NCI-H2029 treated with DMSO at 0.1 percent for 48 hours (cell line): ENCODE measurements at regions not wholly inside any gene's neighbourhood (a gene's known extent, or its start where the extent isn't known, plus 50 kb on each side); places are given as distances from the start of the nearest gene placed in this dataset.

Experiments used
- DNase-seq: peaks from one replicate; lab custom pipeline; 2025; lab: John Stamatoyannopoulos, UW

DNA sequence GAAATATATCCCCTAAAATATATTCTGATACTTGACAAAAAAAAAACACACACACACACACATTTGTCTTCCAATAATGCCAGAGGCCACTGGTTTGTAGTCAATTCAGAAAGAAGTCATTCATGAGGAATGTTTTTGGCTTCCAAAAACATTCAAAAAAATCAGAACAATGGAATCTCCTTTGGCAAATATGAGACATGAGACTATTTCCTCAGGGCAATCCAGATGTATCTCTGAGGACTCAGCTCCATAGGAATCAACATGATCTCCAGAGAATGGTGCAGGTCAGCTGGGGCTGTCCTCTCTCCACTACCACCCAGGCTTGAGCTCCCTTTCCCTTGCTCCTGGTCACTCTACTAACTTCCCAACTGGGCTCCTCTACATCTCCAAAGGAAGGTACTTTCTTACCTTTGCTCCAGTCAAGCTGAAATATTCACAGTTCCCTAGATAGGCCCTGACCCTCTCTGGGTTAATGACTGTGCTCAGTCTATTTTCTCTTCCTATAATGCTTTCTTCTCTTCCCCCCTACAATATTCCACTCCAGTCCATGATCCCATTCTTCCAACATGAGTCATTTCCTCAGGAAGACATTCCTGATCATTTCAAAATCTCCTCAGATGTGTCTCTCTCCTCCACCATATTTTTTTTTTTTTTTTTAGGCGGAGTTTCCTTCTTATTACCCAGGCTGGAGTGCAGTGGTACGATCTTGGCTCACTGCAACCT, 145.3 kb downstream of the C1D start:
- DNase-seq: no peak

DNA sequence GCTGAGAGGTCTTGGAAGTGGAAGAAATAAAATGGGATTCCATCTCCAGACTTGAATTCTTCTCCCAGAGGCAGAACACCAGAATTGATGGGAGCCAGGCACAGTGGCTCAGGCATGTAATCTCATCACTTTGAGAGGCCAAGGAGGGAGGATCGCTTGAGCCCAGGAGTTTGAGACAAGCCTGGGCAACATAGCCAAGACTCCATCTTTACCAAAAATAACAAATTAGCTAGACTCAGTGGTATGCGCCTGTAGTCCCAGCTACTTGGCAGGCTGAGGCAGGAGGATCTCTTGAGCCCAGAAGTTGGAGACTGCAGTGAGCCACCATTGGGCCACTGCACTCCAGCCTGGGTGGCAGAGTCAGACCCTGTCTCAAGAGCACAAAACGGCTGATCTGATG, 144.3 kb downstream of the C1D start:
- DNase-seq: no peak

DNA sequence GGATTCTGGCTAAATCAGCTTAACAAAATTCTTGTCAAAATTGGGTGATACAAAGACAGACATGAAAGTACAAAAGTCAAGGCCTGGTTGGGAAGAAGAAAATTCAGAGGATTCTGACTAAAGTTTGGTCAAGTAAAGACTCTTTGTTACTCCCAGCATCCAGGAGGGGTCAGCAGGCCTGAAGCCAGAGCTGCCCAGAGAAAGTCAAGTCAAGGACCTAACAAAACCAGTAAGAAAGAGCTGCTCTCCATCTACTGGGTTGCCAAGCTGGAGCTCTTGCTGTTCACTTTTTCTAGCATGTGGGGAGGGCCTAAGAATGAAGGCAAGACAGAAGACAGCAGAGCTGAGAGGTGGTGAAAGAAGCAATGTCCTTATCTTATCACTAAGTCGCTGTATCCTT, 143.3 kb downstream of the C1D start:
- DNase-seq: no peak

DNA sequence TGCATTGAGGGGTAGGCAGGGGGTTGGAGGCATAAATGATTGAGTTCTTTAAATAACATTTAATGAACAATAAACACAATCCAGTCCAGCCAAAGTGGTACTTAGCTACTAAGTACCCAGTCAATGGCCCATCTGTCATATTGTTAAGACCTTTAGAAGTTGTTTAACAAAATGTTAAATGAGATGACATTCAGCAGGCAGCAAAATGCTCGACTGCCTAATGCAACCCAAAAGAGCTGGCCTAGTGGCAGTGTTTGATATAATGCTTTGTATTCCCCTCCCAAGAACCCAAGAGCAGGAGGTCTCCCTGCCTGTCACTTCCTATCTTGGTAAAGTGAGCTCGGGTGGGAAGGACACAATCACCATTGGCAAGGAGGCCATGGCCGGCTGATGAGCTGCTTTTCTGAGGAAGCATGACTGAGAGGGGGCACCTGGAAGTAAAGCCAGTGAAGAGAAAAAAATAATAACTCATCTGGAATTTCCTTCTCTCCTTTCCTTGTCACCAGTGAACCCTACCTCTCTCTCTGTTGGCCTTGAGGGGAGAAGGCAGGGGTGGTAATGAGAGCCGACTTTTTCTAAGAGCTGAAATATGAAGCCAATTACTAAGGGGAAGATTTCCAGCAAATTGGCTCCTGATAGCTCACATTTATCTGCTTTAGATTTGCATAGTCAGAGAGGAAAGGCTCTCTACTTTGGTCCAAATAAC, 140.6 kb downstream of the C1D start:
- DNase-seq: peak; percentile 54

DNA sequence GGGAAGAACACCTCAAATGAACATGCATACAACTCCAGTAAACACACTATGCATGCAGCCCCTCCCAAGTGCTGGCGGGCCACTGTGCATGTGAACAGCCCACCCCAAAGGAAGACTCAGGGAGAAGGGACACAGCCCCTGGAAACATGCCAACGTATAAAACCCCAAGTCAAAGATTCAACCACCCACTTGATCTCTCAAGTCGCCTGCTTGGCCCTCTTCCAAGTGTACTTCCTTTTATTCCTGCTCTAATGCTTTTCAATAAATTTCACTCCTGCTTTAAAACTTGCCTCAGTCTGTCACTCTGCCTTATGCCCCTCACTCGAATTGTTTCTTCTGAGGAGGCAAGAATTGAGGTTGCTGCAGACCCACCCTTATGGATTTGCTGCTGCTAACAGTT, 139.1 kb downstream of the C1D start:
- peak; percentile 22 for DNase-seq

DNA sequence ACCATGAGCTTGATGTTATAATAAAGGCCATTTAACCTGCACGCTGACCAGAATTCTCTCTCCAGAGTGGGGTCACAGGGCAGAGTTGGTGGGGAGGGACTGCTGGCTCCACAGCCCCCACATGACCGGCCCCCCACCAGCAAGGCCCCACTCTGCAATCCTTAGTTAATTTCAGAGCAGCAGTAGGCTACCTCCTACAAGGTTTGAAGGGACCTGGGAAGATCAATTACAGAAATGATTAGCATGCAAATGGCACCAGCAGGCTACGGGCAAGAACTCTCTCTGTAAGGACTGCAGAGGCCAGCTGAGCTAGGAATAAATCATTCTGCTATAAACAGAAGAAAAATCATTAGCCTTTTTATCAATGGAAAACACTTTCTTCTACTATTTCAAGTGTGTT, 135.3 kb downstream of the C1D start:
- no peak for DNase-seq

DNA sequence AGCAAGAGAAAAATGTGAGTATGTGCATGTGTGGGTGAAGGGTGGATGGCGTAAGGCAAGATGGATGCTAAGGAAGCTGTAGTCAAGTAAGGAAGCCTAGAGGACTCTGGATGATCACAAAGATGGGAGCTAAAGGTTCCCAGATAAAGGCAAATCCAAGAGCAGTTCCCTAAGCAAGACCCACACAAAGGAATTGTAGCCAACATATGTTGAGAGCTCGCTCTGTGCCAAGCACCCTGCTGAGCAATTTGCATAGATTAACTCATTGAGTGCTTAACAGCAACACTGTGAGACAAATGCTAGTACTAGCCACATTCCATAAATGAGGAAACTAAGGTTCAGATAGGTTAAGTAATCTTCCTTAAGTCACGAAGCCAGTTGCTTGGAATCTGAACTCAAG, 132.6 kb downstream of the C1D start:
- no peak for DNase-seq

DNA sequence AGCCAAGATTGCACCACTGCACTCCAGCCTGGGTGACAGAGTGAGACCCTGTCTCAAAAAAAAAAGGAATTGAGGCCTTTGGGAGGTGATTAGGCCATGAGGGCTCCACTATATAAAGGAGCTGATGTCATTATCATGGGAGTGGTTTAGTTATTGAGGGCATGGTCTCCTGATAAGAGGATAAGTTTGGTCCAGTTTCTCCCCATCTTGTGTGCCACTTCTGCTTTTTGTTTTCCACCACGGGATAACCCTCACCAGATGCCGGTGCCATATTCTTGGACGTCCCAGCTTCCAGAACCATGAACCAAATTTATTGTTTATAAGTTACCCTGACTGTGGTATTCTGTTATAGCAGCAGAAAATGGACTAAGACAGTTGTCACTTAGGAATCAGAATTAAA, 125.8 kb downstream of the C1D start:
- DNase-seq: no peak

DNA sequence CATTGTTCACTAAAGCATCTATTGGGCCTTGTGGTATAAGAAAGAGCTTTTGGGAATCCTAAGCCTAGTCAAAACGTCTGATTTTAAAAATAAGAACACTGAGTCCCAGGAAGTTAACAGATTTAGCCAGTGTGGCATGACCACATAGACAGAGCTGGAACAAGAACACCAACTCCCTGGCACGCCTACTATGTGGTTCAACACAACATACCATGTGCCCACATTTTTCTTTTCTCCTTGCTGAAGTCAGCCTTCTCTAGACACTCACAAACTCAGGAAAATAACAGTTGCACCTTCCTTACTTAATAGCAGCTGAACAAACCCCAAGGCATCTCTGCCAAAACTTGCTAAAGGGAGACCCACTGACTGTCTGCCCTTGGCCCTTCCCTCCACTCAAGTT, 124.8 kb downstream of the C1D start:
- DNase-seq: no peak

DNA sequence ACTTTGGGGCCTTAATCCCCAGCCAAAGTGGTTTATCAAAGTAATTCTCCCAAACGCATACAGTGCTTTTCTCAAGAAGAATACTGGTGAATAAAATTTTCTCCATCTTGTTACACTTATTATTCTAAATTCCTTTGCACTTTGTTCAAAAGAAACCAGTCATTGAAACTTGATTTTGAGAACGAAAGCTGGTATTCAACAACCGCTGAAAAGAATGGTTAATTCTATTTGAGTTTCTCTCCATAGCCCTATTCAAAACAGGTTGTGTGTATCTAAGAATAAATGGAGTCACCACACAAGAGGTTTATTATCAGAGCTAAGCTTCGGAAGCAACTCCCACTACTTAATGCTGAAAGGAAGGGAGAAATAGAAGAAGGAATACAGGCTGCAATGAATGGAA, 117.7 kb downstream of the C1D start:
- DNase-seq: no peak

DNA sequence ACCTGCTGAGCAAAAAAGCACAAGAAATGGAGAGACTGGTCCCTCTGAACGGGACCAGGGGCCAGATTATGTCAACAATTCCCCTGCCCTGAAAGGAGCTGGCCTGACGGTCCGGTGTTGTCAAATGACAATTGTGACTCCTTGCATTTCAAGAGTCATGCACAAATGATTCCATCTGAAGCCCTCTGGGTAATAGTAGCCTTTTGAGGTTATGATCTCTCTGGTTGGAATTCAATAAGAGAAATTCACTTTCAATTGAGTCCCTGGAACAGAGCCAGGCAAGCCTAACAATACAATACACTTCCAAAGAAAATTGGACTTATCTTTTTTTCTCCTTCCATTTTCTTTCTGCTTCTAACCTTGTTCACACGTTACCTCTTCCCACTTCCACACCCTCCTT, 116.9 kb downstream of the C1D start:
- peak; percentile 25 for DNase-seq

DNA sequence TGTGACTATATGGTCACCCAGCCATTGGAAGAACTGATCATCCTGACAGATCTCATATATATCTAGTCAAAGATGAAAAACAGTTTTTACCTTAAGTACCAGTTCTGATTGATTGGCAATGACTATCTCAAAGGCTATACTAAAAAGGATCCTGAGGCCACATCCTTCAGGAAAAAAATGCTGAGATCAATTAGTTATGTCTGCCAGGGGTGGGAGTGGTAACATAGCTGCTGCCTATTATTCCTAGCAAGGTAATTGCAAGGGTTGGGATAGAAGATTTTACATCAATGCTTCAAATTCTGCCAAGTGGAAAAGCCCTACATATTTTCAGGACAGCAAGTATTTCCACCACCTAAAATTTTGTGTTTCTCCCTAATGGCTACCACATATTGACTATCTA, 114.7 kb downstream of the C1D start:
- DNase-seq: no peak

DNA sequence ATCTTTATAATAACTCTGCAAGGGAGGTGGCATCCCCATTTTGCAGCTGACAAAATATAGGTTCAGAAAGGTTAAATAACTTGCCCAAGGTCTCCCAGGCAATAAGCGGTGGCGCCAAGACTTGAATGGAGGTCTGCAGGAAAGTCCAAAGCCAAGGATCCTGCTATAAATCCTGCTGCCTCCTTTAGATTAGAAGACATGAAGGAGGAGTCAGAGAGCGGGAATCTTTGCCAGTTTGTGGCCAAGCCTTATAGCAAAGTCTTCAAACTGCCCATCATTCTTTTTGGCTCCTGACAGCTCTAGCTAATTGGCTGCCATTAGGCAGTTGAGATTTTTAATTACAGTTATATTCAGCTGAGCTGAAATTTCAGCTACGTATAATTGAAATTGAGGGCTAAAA, 114.3 kb downstream of the C1D start:
- no peak for DNase-seq

DNA sequence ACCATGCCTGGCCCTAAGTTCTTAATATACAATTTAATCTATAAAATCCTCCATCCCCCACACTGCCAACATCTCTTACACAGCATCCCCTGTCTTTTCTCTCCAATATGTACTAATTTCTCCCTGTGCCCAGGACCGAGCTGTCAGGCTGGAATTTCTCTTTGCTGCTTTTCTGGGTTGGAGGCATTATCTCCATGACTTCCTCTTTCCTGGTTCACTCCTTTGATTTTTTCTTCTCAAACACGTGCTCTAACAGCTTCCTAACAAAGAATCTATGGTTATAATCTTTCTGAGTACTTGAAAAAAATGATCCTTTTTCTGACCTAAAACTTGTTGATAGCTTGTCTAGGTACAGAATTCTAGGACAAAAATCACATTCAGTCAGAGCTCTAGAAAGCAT, 112.8 kb downstream of the C1D start:
- DNase-seq: no peak

DNA sequence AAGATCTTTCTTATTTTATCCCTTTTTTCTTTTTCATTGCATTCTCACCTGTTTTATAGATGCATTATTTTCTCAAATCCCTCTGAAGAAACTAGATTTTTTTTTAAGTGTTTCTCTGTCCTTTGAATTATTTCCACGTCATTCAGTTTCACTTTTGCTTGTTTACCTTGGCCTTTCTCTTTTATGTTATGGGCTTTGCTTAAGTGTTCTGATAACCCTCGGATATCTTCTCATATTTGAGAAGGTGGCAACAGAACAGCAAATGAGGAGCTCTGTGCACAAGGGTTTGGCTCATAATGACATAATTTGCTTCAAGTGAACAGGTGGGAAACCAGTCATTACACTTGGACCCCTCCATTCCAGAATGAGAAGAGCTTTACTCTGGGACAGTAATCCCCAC, 111.9 kb downstream of the C1D start:
- DNase-seq: peak; percentile 47

DNA sequence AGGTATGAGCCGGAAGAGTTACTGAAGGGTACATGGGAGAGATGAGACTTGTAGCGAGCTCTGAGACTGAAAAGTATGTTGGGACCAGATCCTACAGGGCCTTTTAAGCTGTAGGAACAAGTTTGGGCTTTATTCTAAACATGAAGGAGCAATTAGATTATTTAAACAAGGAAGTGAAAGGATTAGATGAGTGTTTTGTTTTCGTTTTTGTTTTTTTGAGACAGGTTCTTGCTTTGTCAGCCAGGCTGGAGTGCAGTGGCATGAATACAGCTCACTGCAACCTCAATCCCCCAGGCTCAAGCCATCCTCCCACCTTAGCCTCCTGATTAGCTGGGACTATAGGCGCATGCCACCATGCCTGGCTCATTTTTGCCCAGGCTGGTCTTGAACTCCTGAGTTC, 110.7 kb downstream of the C1D start:
- DNase-seq: peak; percentile 21

DNA sequence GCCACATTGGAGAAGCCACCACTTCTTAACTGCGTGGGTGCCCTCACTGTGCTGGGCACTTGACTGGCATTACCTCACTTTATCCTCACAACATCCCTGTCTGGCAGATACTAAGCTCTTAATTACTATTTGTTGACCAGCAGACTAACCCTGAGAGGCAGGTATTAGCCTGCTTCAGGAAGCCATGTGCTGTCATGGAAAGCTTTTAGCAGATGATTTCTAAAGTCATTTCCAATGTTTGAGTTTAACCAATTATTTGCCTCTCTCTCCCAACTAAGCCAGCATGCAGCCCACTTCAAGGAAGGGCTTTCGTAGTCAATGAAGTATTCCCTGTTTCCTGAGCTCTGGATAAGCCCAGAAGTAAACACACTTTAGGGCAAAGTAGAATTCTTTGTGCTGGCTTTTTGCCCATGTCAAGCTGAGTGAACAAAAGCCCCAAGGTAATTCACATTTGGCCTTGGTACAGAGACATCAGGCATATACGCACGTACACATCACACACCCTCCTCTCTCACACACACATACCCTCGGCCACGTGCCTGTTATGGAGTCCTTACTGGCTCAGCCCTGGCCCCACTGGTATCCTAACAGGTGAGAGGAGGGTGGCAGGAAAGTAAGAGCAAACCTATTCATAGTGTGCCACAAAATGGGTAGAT, 108.6 kb downstream of the C1D start:
- peak; percentile 99 for DNase-seq

DNA sequence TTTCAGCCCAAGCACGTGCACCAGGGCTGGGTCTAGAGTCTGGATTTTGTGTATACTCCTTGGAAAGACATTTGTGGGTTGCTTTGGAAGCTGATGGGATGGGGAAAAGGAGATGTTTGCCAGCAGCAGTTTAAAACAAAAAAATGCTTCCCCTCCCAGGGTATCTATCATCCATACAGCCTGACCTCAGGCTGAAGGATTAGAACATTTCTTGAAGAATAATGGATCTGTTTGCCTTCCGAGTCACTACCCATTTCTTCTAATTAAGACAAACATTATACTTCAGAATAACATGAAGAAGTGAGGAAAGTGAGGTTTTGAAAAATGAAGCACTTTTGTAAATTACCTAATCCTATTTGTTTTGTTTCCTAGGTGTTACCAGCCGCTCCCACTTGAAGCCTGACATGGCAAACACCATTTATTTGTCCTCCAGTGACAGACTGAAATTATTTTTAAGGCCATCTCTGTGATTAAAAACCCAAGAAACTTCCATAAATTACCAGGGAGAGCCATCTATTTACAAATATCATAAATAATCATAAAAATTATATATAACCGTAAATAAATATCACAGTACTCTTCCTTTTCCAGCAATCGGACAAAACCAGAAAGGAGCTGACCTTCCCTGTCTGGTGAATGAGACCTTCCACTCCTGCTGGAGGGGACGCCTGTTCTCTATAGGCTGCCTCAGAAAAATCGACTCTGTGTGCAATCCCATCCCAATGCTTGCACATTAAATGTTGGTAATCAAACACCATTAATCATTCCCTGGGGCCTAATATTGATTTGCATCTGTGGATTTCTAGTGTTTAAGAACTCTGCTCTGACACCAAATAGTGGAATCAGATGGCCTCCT, 106.8 kb downstream of the C1D start:
- DNase-seq: peak; percentile 74

DNA sequence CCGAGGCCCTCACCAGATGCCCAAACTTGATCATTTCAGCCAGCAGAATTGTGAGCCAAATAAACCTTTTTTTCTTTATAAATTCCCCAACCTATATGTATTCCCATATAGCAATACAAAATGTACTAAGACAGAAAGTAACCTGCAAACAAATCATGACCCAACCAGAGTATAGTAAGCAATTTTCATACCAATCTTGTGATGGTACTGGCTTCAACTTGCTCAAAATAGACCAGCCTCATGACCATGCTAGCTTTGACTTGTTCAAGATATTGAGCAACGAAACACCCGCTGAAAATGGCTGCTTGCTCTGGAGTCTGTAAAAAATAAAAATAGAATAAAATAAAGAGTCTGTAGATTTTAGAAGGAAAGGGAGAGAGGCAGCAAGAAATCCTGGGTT, 97.6 kb downstream of the C1D start:
- DNase-seq: no peak

DNA sequence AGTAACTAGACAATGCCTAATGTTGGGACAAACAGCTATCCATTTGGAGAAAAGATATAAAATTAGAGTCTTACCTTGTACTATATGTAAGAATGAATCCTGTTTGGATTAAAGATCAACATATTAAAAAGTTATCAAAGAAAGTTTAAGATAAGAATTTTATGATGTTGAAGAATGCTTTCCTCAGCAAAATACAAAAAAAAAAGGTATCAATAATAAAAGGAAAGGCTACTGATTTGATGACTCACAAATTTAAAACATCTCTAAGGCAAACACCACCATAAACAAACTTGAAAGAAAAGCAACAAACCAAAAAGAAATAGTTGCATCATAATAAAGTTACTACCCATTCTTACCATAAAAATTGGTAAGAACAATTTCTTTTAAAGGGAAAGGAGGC, 92.7 kb downstream of the C1D start:
- DNase-seq: no peak

DNA sequence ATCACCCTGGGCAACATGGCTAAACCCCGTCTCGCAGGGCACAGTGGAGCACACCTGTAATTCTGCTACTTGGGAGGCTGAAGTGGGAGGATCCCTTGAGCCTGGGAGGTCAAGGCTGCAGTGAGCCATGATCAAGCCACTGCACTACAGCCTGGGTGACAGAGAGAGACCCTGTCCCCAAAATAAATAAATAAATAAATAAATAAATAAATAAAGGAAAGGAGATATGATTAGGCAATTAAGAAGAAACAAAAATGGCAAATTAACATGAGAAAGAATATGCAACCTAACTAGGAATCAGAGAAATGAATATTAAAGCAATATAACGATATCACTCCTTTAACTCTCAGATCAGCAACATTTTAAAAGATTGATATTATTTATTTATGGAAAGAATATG, 92.3 kb downstream of the C1D start:
- no peak for DNase-seq
